Fibroblast of lung (primary cell): ENCODE measurements at regions not wholly inside any gene's neighbourhood (a gene's known extent, or its start where the extent isn't known, plus 50 kb on each side); places are given as distances from the start of the nearest gene placed in this dataset.

Experiments
- DNase-seq, 2 donors: peaks; one replicate each; pipeline versions ENCODE4 v3.0.0 to v3.0.0-alpha.2; 2010; ENCODE audit warnings: low read depth in 2 of 2
- H2AFZ ChIP-seq: 2 replicates; pipeline ENCODE4 v1.5.1; 2012; ENCODE audit warnings: low read length, control low read depth, inconsistent platforms
- H3K27ac ChIP-seq: 2 replicates; pipeline ENCODE4 v1.5.1; 2011; ENCODE audit warnings: low read length, control low read depth; ENCODE audit not compliant: insufficient read depth
- H3K27me3 ChIP-seq: 2 replicates; pipeline ENCODE4 v1.5.1; 2011; ENCODE audit warnings: mild to moderate bottlenecking, low read length; ENCODE audit not compliant: control insufficient read depth, insufficient read depth
- H3K36me3 ChIP-seq: 2 replicates; pipeline ENCODE4 v1.5.1; 2011; ENCODE audit warnings: low read length; ENCODE audit not compliant: control insufficient read depth, insufficient read depth
- H3K4me1 ChIP-seq: 2 replicates; pipeline ENCODE4 v1.5.1; 2011; ENCODE audit warnings: low read length; ENCODE audit not compliant: control insufficient read depth, insufficient read depth; ENCODE audit errors: extremely low read depth
- H3K4me2 ChIP-seq: 2 replicates; pipeline ENCODE4 v1.5.1; 2011; ENCODE audit warnings: low read length, control low read depth; ENCODE audit not compliant: insufficient read depth; ENCODE audit errors: extremely low read depth
- H3K4me3 ChIP-seq, 4 experiments: fragments of 200-600 bp in 1 of 4; sonication (generic) in 1 of 4; replicated peaks in 1 of 4; 2 replicates each; pipeline ENCODE4 v1.5.1; 2011 to 2016; ENCODE audit warnings: low read length in 4 of 4, low read depth in 3 of 4, mild to moderate bottlenecking in 3 of 4, control low read depth in 2 of 4, inconsistent platforms in 1 of 4, mixed read lengths in 1 of 4; ENCODE audit not compliant: insufficient read depth in 1 of 4; ENCODE audit errors: control extremely low read depth in 1 of 4
- H3K79me2 ChIP-seq: 2 replicates; pipeline ENCODE4 v1.5.1; 2012; ENCODE audit warnings: mild to moderate bottlenecking, low read length, inconsistent platforms; ENCODE audit not compliant: control insufficient read depth, insufficient read depth
- H3K9ac ChIP-seq: 2 replicates; pipeline ENCODE4 v1.5.1; 2011; ENCODE audit warnings: mild to moderate bottlenecking, low read length, control low read depth; ENCODE audit not compliant: insufficient read depth
- H3K9me3 ChIP-seq: 2 replicates; pipeline ENCODE4 v1.5.1; 2012; ENCODE audit warnings: low read depth, low read length; ENCODE audit not compliant: control insufficient read depth, insufficient read depth
- H4K20me1 ChIP-seq: 2 replicates; pipeline ENCODE4 v1.5.1; 2011; ENCODE audit warnings: low read length; ENCODE audit not compliant: control insufficient read depth, insufficient read depth; ENCODE audit errors: extremely low read depth
- CTCF ChIP-seq, 2 donors: IDR thresholded peaks in 1 of 2; conservative IDR thresholded peaks in 1 of 2; 1 replicate in 1 of 2; 2 replicates in 1 of 2; pipeline ENCODE4 v1.5.1; 2011 to 2012; ENCODE audit warnings: low read length in 2 of 2, control low read depth in 1 of 2, inconsistent platforms in 1 of 2, low read depth in 1 of 2, mild to moderate bottlenecking in 1 of 2
- EZH2 ChIP-seq: IDR thresholded peaks from 2 replicates; pipeline ENCODE4 v1.5.1; 2012; ENCODE audit warnings: low read length, control low read depth, mild to moderate bottlenecking; ENCODE audit errors: missing control alignments

GRCh38 chr3:5430701-5431100 lies 243.2 kb downstream of the EDEM1 start:
- no peaks in the 10 kb centered on the region for H3K27me3 ChIP-seq
- H3K9me3 ChIP-seq, result no peaks in the 10 kb centered on the region
- H3K9ac ChIP-seq, result no peak overlapping the region
- H3K4me2 ChIP-seq, result no peak overlapping the region
- no peak for DNase-seq
- no peaks in the 10 kb centered on the region for H4K20me1 ChIP-seq
- H3K79me2 ChIP-seq, result no peaks in the 10 kb centered on the region
- H3K4me3 ChIP-seq, result no peak overlapping the region
- no peak overlapping the region for H3K27ac ChIP-seq
- no peaks in the 10 kb centered on the region for H3K36me3 ChIP-seq
- no peaks in the 10 kb centered on the region for H3K4me1 ChIP-seq
- no peak for TF ChIP-seq CTCF (conservative IDR thresholded peaks at IDR 0.05 in 1 of 2, IDR thresholded peaks at IDR 0.05 in 1 of 2; ENCODE audit: low read depth in 1 of 2, low read length in 2 of 2)
- TF ChIP-seq EZH2, result no peak
- H2AFZ ChIP-seq, result no peak overlapping the region

- no peak for TF ChIP-seq EZH2
- TF ChIP-seq CTCF (conservative IDR thresholded peaks at IDR 0.05 in 1 of 2, IDR thresholded peaks at IDR 0.05 in 1 of 2; ENCODE audit: low read depth in 1 of 2, low read length in 2 of 2), result no peak
- Histone ChIP-seq H3K9ac (no peak overlapping the region), H3K9me3 (no peaks in the 10 kb centered on the region), H4K20me1 (no peaks in the 10 kb centered on the region), H3K4me3 (no peak overlapping the region), H3K4me2 (no peak overlapping the region), H3K36me3 (no peaks in the 10 kb centered on the region), H3K27me3 (no peaks in the 10 kb centered on the region), H3K27ac (no peak overlapping the region), H3K4me1 (no peaks in the 10 kb centered on the region), H3K79me2 (no peaks in the 10 kb centered on the region), H2AFZ (no peak overlapping the region)
- DNase-seq, result no peak
Measured at GRCh38 chr3:5431146-5431545, 243.6 kb downstream of the EDEM1 start.

GRCh38 chr3:5431811-5432378 lies 244.4 kb downstream of the EDEM1 start:
- Histone ChIP-seq H3K79me2 (no peaks in the 10 kb centered on the region), H3K27me3 (no peaks in the 10 kb centered on the region), H3K4me3 (no peak overlapping the region), H3K9ac (no peak overlapping the region), H2AFZ (no peak overlapping the region), H3K9me3 (no peaks in the 10 kb centered on the region), H3K4me1 (no peaks in the 10 kb centered on the region), H3K36me3 (no peaks in the 10 kb centered on the region), H3K4me2 (no peak overlapping the region), H3K27ac (no peak overlapping the region), H4K20me1 (no peaks in the 10 kb centered on the region)
- no peak for DNase-seq
- TF ChIP-seq EZH2, result no peak
- TF ChIP-seq CTCF (conservative IDR thresholded peaks at IDR 0.05 in 1 of 2, IDR thresholded peaks at IDR 0.05 in 1 of 2; ENCODE audit: low read depth in 1 of 2, low read length in 2 of 2), result no peak
